Keratinocyte (primary cell): ENCODE measurements at regions not wholly inside any gene's neighbourhood (a gene's known extent, or its start where the extent isn't known, plus 50 kb on each side); places are given as distances from the start of the nearest gene placed in this dataset.

Experiments used
- DNase-seq: peaks from one replicate; pipeline ENCODE4 v3.0.0-alpha.2; 2011; ENCODE audit warnings: low read depth, missing footprints, low spot score
- FAIRE-seq: peaks from 2 replicates; lab custom pipeline; 2011; peaks lifted over from hg19 to GRCh38; lab: Jason Lieb, UNC
- H2AFZ ChIP-seq: 2 replicates; pipeline ENCODE4 v1.6.0; 2012; ENCODE audit warnings: low read length, control low read depth, inconsistent platforms; ENCODE audit not compliant: control insufficient read depth
- H3K27ac ChIP-seq: 2 replicates; pipeline ENCODE4 v1.5.1; 2011; ENCODE audit warnings: low read length; ENCODE audit not compliant: control insufficient read depth, insufficient read depth
- H3K27me3 ChIP-seq: 3 replicates; pipeline ENCODE4 v1.6.0; 2011; ENCODE audit warnings: low read length; ENCODE audit not compliant: control insufficient read depth, insufficient read depth; ENCODE audit errors: extremely low read depth
- H3K36me3 ChIP-seq, 2 experiments: 2 replicates in 1 of 2; 3 replicates in 1 of 2; pipeline ENCODE4 v1.5.1; 2011; ENCODE audit warnings: low read length in 2 of 2, mild to moderate bottlenecking in 1 of 2; ENCODE audit not compliant: control insufficient read depth in 2 of 2, insufficient read depth in 2 of 2; ENCODE audit errors: extremely low read depth in 1 of 2
- H3K4me1 ChIP-seq: 3 replicates; pipeline ENCODE4 v1.5.1; 2011; ENCODE audit warnings: low read length; ENCODE audit not compliant: control insufficient read depth, insufficient read depth; ENCODE audit errors: extremely low read depth
- H3K4me2 ChIP-seq: 3 replicates; pipeline ENCODE4 v1.6.0; 2011; ENCODE audit warnings: low read depth, low read length; ENCODE audit not compliant: control insufficient read depth, insufficient read depth; ENCODE audit errors: extremely low read depth
- H3K4me3 ChIP-seq, 3 experiments: fragments of 200-600 bp in 1 of 3; sonication (generic) in 1 of 3; 2 replicates in 2 of 3; 3 replicates in 1 of 3; pipeline ENCODE4 v1.5.1; 2011 to 2016; ENCODE audit warnings: low read length in 3 of 3, mild to moderate bottlenecking in 3 of 3, control low read depth in 2 of 3, inconsistent platforms in 1 of 3, low read depth in 1 of 3, mixed read lengths in 1 of 3, mixed run types in 1 of 3, moderate library complexity in 1 of 3; ENCODE audit not compliant: control insufficient read depth in 2 of 3, insufficient read depth in 2 of 3; ENCODE audit errors: extremely low read depth in 1 of 3
- H3K79me2 ChIP-seq: 2 replicates; pipeline ENCODE4 v1.6.0; 2012; ENCODE audit warnings: low read length; ENCODE audit not compliant: control insufficient read depth, insufficient read depth
- H3K9ac ChIP-seq: 3 replicates; pipeline ENCODE4 v1.6.0; 2011; ENCODE audit warnings: low read length; ENCODE audit not compliant: control insufficient read depth, insufficient read depth; ENCODE audit errors: extremely low read depth
- H3K9me1 ChIP-seq: 3 replicates; pipeline ENCODE4 v1.6.0; 2011; ENCODE audit warnings: low read length; ENCODE audit not compliant: control insufficient read depth, insufficient read depth; ENCODE audit errors: extremely low read depth
- H3K9me3 ChIP-seq: 2 replicates; pipeline ENCODE4 v1.5.1; 2012; ENCODE audit warnings: low read depth, low read length; ENCODE audit not compliant: control insufficient read depth
- H4K20me1 ChIP-seq: 3 replicates; pipeline ENCODE4 v1.6.0; 2011; ENCODE audit warnings: low read length; ENCODE audit not compliant: control insufficient read depth, insufficient read depth; ENCODE audit errors: extremely low read depth
- EZH2 ChIP-seq: IDR thresholded peaks from one replicate; pipeline ENCODE4 v1.6.1; 2012; ENCODE audit warnings: inconsistent platforms, mild to moderate bottlenecking, low read length, moderate library complexity
- dilution Hi-C: fragments of 300-500 bp; cut with MboI; formaldehyde crosslinking; loops from one replicate; pipeline ENCODE4 v1.7.0; 2020; ENCODE audit warnings: low sequenced_read_pairs; ENCODE audit not compliant: extremely low pct_ligation_motif_present
- TF ChIP-seq, protein P1 (sequence below), 3 experiments: IDR thresholded peaks in 1 of 3; conservative IDR thresholded peaks in 1 of 3; optimal IDR thresholded peaks in 1 of 3; 2 replicates in 2 of 3; 3 replicates in 1 of 3; pipeline versions ENCODE3 to v1.5.1; 2011; ENCODE audit warnings: low read length in 3 of 3, mild to moderate bottlenecking in 3 of 3, moderate library complexity in 2 of 3, control low read depth in 1 of 3, inconsistent platforms in 1 of 3; ENCODE audit not compliant: insufficient read depth in 2 of 3; ENCODE audit errors: extremely low read depth in 1 of 3

DNA sequence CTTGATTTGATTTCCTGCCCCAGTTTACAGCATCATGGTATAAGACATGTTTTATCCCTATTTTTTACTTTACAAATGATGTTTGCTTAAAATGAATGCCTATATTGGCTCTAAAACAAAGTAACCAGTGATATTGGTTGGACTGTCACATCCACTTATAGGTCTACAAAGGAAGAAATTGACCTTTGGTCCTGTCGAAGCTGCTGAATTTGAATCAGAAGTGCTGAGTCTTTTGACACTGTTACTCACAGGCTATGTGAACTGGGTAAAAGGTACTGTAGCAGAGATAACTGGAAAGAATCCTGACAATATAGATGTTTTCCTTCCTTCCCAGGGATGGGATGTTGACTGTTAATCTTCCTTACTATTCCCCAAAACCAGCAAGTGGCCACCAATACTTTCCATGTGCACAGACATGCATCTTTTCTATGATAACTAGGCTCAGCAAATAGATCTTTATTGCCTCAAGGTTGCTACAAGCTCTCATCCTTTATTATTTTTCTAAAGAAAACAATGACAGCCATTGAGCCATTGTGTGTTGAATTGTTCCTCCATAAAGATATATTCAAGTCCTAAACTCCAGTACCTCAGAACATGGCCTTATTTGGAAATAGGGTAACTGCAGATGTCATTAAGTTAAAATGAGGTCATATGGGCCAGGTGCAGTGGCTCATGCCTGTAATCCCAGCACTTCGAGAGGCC is 175.9 kb upstream of the NR5A2 start:
- Histone ChIP-seq H3K27ac (no peak overlapping the region), H2AFZ (no peak overlapping the region), H3K9me3 (no peaks in the 10 kb centered on the region), H3K36me3 (no peaks in the 10 kb centered on the region), H4K20me1 (no peaks in the 10 kb centered on the region), H3K4me2 (no peak overlapping the region), H3K4me1 (peaks cover 24% of the 10 kb centered on the region), H3K4me3 (no peak overlapping the region), H3K9me1 (no peaks in the 10 kb centered on the region), H3K27me3 (no peaks in the 10 kb centered on the region), H3K79me2 (no peaks in the 10 kb centered on the region), H3K9ac (no peak overlapping the region)
- no peak for DNase-seq
- dilution Hi-C loops: no loop called here
- TF ChIP-seq, protein P1, sequence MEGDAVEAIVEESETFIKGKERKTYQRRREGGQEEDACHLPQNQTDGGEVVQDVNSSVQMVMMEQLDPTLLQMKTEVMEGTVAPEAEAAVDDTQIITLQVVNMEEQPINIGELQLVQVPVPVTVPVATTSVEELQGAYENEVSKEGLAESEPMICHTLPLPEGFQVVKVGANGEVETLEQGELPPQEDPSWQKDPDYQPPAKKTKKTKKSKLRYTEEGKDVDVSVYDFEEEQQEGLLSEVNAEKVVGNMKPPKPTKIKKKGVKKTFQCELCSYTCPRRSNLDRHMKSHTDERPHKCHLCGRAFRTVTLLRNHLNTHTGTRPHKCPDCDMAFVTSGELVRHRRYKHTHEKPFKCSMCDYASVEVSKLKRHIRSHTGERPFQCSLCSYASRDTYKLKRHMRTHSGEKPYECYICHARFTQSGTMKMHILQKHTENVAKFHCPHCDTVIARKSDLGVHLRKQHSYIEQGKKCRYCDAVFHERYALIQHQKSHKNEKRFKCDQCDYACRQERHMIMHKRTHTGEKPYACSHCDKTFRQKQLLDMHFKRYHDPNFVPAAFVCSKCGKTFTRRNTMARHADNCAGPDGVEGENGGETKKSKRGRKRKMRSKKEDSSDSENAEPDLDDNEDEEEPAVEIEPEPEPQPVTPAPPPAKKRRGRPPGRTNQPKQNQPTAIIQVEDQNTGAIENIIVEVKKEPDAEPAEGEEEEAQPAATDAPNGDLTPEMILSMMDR (optimal IDR thresholded peaks at IDR 0.05 in 1 of 3, IDR thresholded peaks at IDR 0.05 in 1 of 3, conservative IDR thresholded peaks at IDR 0.05 in 1 of 3; ENCODE audit: extremely low read depth in 1 of 3, insufficient read depth in 2 of 3, low read length in 3 of 3): no peak
- no peak for TF ChIP-seq EZH2
- FAIRE-seq: no peak

DNA sequence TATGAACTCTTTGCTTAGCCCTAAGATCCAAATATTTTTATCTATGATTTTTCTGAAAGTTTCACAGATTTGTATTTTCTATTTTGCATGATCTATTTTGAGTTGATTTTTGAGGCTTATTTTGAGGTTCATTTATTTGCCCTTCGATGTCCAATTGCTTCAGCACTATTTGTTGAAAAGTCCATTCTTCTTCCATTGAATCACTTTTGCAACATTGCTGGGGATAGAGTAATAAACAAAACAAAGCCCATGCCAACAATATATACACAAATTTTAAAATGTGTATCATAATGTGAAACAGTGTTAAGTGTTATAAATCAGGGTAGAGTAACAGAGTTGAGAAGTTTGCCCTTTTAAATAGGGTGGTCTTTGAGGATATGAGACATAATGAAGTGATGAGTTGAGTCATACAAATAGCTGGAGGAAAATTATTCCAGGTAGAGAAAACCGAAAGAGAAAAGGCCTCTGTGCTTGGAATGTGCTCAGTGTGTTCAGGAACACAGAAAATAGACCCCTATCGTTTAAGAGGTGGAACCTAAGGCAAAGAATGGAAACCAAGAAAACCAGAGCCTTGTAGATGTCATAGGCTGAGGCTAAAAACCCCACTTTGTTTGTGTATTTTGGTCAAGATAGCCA is 172.7 kb upstream of the NR5A2 start:
- no peaks in the 10 kb centered on the region for H3K79me2 ChIP-seq
- H3K9ac ChIP-seq: no peak overlapping the region
- dilution Hi-C loops: no loop called here
- FAIRE-seq (no peak), DNase-seq (no peak)
- no peaks in the 10 kb centered on the region for H3K9me3 ChIP-seq
- no peak overlapping the region for H3K4me3 ChIP-seq
- H3K27me3 ChIP-seq: no peaks in the 10 kb centered on the region
- H2AFZ ChIP-seq: peak overlapping the region; percentile 11
- H3K9me1 ChIP-seq: no peaks in the 10 kb centered on the region
- H3K27ac ChIP-seq: peak overlapping the region; percentile 70
- H4K20me1 ChIP-seq: no peaks in the 10 kb centered on the region
- peaks cover 41% of the 10 kb centered on the region for H3K4me1 ChIP-seq
- peak overlapping the region; percentile 43 for H3K4me2 ChIP-seq
- TF ChIP-seq, protein P1 (optimal IDR thresholded peaks at IDR 0.05 in 1 of 3, IDR thresholded peaks at IDR 0.05 in 1 of 3, conservative IDR thresholded peaks at IDR 0.05 in 1 of 3; ENCODE audit: extremely low read depth in 1 of 3, insufficient read depth in 2 of 3, low read length in 3 of 3): no peak
- no peak for TF ChIP-seq EZH2
- no peaks in the 10 kb centered on the region for H3K36me3 ChIP-seq
